ENCODE measurements at regions not wholly inside any gene's neighbourhood (a gene's known extent, or its start where the extent isn't known, plus 50 kb on each side); places are given as distances from the start of the nearest gene placed in this dataset.
"Not testable (repeated sequence)": the region's sequence is repeated elsewhere in the genome, so short reads cannot be mapped to it uniquely, and the experiment has no call there.

- no peak for DNase-seq
Observed at GRCh38 chr6:137788248-137788647, 78.8 kb upstream of the TNFAIP3 start.

- no peak for DNase-seq
Observed at GRCh38 chr6:137791281-137792159, 75.5 kb upstream of the TNFAIP3 start.

DNA sequence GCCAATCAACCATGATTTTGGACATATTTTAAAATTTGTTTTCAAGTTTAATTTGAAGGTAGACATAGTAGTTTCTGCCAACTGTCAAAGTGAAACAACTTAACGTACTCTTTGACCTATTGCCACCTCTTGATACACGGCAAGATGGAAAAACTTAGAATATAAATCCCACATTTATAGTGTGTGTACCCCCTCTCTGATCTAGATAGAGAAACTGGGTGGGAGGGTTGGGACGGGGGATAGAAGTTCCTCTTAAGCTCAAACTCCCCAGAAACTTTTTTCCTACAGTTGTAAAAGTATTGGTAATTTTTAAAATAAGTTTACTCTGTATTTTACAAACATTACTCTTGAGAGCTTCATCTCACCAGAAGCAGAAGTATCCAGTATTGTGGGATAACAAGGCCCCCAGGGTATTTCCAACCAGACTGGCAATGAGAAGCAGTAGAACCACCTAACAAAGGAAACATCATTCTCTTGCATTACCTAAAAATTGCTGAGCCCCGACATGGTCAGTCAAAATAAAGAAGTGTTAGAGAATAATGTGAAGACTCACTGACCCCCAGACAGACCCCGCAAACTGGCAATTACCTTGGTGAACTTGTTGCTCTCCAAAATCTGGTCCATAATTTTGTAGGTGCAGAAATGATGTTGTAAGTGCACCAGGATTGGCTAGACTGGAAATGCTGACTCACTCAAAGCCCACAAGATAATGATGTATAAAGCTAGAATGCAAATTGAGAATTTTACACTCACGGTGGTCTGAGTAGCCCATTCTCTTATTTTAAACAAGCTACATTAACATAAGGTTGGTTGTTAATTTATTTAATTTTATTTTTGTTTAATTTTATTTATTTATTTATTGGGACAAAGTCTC lies 74.7 kb upstream of the TNFAIP3 start:
- no peak for DNase-seq

DNA sequence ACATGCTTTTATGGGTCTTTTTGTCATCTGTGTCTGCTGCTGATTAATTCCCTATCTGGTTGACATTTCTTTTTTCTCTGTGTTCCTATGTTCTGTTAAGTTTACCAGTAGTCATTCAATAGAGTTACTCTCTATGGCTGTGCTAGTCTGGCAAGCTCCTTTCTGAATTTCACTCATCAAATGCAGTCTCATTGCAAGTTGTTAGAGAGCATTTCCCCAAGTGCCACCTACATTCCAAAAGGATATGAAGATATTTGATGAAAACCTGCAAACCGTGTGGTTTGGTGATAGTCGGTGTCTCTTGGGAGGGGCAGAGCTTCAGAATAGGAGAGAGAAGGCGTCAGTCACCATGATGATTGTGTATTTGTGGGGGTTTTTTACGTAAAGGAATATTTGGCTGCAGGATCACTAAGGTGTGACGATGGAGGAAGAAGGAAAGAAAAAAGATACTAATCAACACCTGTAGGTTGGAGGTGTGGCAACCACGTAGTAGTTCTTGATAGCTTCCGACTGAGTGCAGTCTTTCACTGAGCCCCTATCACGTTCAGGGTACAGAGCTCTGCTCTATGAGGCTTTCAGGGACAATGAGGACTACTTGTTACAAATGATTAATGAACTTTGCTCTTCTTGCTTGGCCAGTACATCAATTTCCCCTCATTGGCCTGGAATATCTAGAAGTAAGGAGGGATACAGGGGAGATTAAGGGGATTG lies 73.1 kb upstream of the TNFAIP3 start:
- no peak for DNase-seq

DNA sequence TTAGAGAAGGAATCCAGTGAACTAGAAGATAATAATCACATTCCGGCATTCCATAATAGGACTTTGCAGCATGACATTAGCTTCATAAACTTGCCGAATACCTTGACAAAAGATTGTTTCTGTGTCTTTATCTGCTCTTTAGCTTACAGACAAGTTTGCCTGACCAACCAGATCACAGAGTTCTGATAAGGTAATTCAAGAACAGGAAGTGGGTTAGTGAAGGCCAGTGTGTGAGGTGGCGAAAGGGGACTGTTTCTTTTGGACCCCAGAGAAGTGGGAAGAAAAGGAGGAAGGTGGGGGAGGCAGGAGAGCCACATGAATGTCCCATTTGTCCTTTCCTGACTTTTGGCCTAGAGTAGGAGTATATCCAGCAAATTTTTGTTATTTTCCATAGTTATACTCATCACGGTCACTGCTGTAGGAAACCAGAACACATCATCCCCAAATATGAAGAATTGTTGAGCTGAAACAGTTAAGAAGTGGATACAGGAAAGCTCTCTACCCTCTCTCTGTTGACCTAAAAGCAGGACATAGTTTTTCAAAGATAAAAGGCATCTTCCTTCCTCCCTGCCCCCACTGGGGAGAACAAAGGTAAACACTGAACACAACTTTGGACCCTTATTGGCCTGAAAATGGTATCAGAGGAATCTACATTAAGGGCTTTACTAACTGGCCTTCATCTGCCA lies 72.4 kb upstream of the TNFAIP3 start:
- DNase-seq: no peak

GRCh38 chr6:137795501-137795900 lies 71.6 kb upstream of the TNFAIP3 start:
- no peak for DNase-seq

DNA sequence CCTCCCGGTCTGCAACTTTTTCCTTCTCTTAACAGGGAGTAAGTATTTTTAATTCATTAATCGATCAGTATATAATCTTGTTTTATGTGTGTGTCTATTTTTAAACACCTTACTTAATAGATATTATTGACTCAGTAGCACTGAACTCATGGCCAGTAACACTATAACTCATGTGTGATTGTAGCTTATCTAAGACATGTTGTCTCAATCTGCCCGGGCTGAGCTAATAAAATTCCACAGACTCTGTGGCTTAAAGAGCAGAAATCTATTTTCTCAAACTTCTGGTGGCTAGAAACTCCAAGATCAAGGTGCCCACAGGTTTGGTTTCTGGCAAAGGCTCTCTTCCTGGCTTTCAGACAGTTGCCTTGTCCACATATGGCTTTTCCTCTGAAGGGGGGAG lies 68.8 kb upstream of the TNFAIP3 start:
- no peak for DNase-seq

DNA sequence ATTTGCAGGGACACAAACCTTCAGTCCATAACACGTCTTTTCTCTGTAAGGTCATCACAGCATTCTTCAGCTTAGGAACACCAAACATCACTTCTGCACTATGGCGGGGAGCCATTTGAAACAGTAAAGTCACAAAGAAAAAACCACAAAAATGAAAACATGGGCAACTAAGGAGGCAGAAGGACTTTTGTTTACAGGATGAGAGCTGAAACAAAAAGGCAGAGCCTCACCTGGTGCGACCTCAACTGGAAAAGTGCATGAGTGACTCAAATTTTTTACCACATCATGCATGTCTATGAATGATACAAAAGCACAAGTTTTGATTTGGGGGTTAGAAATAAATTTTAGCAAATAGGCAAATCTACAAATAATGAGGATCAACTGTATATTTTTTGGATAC lies 68.2 kb upstream of the TNFAIP3 start:
- peak; percentile 33 for DNase-seq

- DNase-seq: peak; percentile 73
Observed at GRCh38 chr6:137799950-137800568, 67.0 kb upstream of the TNFAIP3 start.

DNA sequence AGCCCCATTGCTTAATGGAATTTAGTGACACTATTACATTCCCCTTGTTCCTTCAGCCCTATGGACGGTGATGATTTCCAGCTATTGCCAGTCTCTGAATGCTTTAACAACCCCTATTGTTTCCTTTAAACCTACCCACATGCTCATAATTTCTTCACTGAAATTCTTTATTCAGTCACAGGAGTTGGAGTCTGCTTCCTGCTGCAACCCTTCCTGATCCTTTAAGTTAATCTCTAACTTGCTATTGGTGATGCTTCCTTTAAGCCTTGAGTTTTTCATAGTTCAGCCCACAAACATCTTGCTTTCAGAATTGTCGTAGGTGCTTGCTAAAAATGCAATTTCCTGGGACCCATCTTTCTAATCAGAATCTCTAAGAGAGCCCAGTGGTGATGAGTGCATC lies 66.3 kb upstream of the TNFAIP3 start:
- no peak for DNase-seq

DNA sequence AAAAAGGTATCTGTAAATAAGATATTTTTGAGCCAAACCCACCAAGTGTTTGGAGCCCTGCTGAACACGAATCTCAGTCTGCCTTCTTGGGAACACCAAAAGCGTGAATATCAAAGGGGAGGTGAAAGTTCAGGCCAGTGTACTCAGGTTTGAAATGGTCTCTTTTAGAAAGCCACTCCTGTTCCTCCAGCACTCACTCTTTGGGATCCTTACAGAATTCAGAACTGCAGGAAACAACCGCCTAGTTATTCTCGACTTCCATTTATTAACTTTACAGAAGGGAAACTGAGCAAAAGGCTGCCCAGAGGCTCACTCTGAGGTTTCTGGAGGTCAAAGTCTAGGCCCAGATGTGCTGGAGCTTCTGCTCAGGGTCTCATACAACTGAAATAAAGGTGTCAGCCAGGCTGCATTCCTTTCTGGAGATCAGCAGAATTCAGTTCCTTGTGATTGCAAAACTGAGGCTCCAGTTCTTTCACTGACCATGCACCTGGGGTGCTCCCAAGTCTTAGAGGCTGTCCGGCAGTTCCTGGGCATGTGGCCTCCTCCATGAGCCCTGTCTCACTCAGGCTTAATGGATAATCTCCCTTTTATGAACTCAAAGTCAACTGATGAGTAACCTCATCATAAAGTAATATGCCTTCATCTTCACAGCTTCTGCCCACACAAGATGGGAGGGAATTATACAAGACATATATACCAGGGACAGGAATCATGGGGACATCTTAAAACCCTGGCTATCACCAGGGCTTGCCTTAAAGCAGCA lies 65.5 kb upstream of the TNFAIP3 start:
- no peak for DNase-seq

GRCh38 chr6:137802408-137803182 lies 64.5 kb upstream of the TNFAIP3 start:
- no peak for DNase-seq

GRCh38 chr6:137804637-137805036 lies 62.4 kb upstream of the TNFAIP3 start:
- no peak for DNase-seq

GRCh38 chr6:137805622-137806021 lies 61.4 kb upstream of the TNFAIP3 start:
- no peak for DNase-seq

GRCh38 chr6:137806914-137807682 lies 60.0 kb upstream of the TNFAIP3 start:
- no peak for DNase-seq

DNA sequence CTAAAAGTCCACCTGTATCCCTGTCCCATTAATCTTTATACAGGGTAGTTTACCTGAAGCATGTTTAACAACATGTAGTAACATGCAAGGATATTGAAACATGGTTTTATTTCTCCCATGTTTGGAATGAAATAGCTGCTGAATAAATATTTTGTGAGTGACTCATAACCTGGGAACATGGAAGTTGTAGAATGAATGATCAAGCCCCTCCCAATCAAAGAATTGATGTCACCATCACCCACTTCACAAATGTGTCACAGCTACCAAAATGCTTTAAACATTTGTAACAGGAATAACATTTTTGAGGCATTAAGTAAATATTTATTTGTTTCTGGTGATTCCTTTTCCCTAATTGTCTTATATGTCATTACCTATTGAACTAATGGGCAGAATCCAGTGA lies 58.9 kb upstream of the TNFAIP3 start:
- no peak for DNase-seq

DNA sequence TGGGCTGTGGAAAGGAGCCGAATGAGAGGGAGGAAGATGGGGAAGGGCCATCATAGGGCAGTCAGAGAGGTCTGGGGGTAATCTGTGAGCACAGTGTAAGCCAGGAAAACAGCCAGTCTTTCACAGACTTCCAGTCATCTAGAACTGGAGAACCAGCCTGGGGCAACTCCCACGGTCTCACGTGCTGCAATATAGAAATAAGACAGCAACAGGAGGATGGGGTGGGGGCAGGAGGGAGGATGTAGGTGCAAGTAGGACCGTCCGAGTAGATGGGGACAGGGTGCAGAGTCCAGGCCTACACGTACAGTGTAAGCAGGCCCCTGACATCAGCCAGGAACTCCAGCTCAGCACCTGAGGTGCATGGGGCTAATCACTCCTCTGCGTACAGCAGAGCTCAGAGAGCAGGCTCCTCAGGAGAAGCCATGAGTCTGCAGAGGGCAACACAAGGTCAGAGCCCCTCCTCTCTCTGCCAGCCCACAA lies 58.2 kb upstream of the TNFAIP3 start:
- no peak for DNase-seq

DNA sequence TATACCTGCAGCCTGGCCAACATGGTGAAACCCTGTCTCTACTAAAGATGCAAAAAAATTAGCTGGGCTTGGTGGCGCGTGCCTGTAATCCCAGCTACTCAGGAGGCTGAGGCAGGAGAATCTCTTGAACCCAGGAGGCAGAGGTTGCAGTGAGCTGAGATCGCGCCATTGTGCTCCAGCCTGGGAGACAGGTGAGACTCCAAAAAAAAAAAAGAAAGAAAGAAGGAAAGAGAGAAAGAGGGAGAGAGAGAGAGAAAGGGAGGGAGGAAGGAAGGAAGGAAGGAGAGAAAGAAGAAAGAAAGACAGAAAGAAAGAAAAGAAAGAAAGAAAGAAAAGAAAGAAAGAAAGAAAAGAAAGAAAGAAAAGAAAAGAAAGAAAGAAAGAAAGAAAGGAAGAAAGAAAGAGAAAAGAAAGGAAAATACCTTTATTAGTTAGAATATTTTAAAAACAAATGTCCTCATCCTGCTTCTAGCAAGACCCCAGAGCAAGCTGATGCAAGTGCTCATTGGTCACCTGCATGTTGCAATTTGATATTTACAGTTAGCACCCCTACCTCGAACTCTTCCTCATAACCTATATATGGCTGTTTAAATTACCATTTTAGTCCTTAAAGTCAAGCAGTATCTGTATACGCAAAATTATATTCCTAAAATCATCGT lies 57.0 kb upstream of the TNFAIP3 start:
- not testable (repeated sequence) for DNase-seq

GRCh38 chr6:137810554-137811120 lies 56.4 kb upstream of the TNFAIP3 start:
- DNase-seq: no peak
